ENCODE measurements at regions not wholly inside any gene's neighbourhood (a gene's known extent, or its start where the extent isn't known, plus 50 kb on each side); places are given as distances from the start of the nearest gene placed in this dataset.

GRCh38 chr12:39199351-39199750, 243.6 kb downstream of the KIF21A start:
- H2AFZ ChIP-seq (ENCODE audit: low read length) = no peak overlapping the region
- no peaks in the 10 kb centered on the region for H3K4me1 ChIP-seq (ENCODE audit: low read length)
- H3K4me3 ChIP-seq (ENCODE audit: low read length) = no peak overlapping the region
- no peaks in the 10 kb centered on the region for H3K36me3 ChIP-seq (ENCODE audit: insufficient read depth, low read length)
- no peaks in the 10 kb centered on the region for H3K27me3 ChIP-seq (ENCODE audit: low read length)
- H4K20me1 ChIP-seq (ENCODE audit: insufficient read depth, low read depth, low read length) = no peaks in the 10 kb centered on the region
- no peak overlapping the region for H3K4me2 ChIP-seq (ENCODE audit: low read depth, low read length, poor library complexity, severe bottlenecking)
- H3K9me2 ChIP-seq (replicated peaks; ENCODE audit: insufficient read depth, low read length) = no peaks in the 10 kb centered on the region
- H3K27ac ChIP-seq (ENCODE audit: low read length) = no peak overlapping the region
- H3K9ac ChIP-seq (ENCODE audit: low read length) = no peak overlapping the region
- DNase-seq = no peak
- no peaks in the 10 kb centered on the region for H3K79me2 ChIP-seq (ENCODE audit: low read length)
- H3K9me3 ChIP-seq (ENCODE audit: low read length) = no peaks in the 10 kb centered on the region; the same call in none of the 2 replicates

- Histone ChIP-seq H3K4me2 (ENCODE audit: low read depth, low read length, poor library complexity, severe bottlenecking) (no peak overlapping the region), H3K36me3 (ENCODE audit: insufficient read depth, low read length) (no peaks in the 10 kb centered on the region), H3K9me2 (replicated peaks; ENCODE audit: insufficient read depth, low read length) (no peaks in the 10 kb centered on the region)
Observed at GRCh38 chr12:39188689-39189088, 254.2 kb downstream of the KIF21A start.

GRCh38 chr12:39186744-39187143, 256.2 kb downstream of the KIF21A start:
- no peak overlapping the region for H3K27ac ChIP-seq (ENCODE audit: low read length)
- no peak overlapping the region for H3K4me2 ChIP-seq (ENCODE audit: low read depth, low read length, poor library complexity, severe bottlenecking)

More at GRCh38 chr12:39188689-39189088, 254.2 kb downstream of the KIF21A start:
- Histone ChIP-seq H2AFZ (ENCODE audit: low read length) (no peak overlapping the region), H3K79me2 (ENCODE audit: low read length) (no peaks in the 10 kb centered on the region), H3K27me3 (ENCODE audit: low read length) (no peaks in the 10 kb centered on the region), H3K9me3 (ENCODE audit: low read length) (peaks cover 2% of the 10 kb centered on the region; the same call in 1 of the 2 replicates), H4K20me1 (ENCODE audit: insufficient read depth, low read depth, low read length) (no peaks in the 10 kb centered on the region), H3K9ac (ENCODE audit: low read length) (no peak overlapping the region), H3K27ac (ENCODE audit: low read length) (no peak overlapping the region), H3K4me1 (ENCODE audit: low read length) (no peaks in the 10 kb centered on the region), H3K4me3 (ENCODE audit: low read length) (no peak overlapping the region)
- DNase-seq = no peak

GRCh38 chr12:39178837-39179236, 264.1 kb downstream of the KIF21A start:
- Histone ChIP-seq H3K9ac (ENCODE audit: low read length) (no peak overlapping the region), H3K36me3 (ENCODE audit: insufficient read depth, low read length) (no peaks in the 10 kb centered on the region), H3K27me3 (ENCODE audit: low read length) (no peaks in the 10 kb centered on the region), H3K4me2 (ENCODE audit: low read depth, low read length, poor library complexity, severe bottlenecking) (no peak overlapping the region), H3K79me2 (ENCODE audit: low read length) (no peaks in the 10 kb centered on the region), H3K27ac (ENCODE audit: low read length) (no peak overlapping the region), H3K9me3 (ENCODE audit: low read length) (peaks cover 19% of the 10 kb centered on the region), H3K9me2 (replicated peaks; ENCODE audit: insufficient read depth, low read length) (no peaks in the 10 kb centered on the region), H3K4me1 (ENCODE audit: low read length) (no peaks in the 10 kb centered on the region), H2AFZ (ENCODE audit: low read length) (no peak overlapping the region), H4K20me1 (ENCODE audit: insufficient read depth, low read depth, low read length) (no peaks in the 10 kb centered on the region), H3K4me3 (ENCODE audit: low read length) (no peak overlapping the region)
- no peak for DNase-seq

More at GRCh38 chr12:39186744-39187143, 256.2 kb downstream of the KIF21A start:
- DNase-seq = no peak
- Histone ChIP-seq H3K36me3 (ENCODE audit: insufficient read depth, low read length) (no peaks in the 10 kb centered on the region), H3K4me3 (ENCODE audit: low read length) (no peak overlapping the region), H3K27me3 (ENCODE audit: low read length) (no peaks in the 10 kb centered on the region), H4K20me1 (ENCODE audit: insufficient read depth, low read depth, low read length) (no peaks in the 10 kb centered on the region), H3K9me3 (ENCODE audit: low read length) (peaks cover 2% of the 10 kb centered on the region; the same call in 1 of the 2 replicates), H2AFZ (ENCODE audit: low read length) (no peak overlapping the region), H3K9me2 (replicated peaks; ENCODE audit: insufficient read depth, low read length) (no peaks in the 10 kb centered on the region), H3K9ac (ENCODE audit: low read length) (no peak overlapping the region), H3K4me1 (ENCODE audit: low read length) (no peaks in the 10 kb centered on the region), H3K79me2 (ENCODE audit: low read length) (no peaks in the 10 kb centered on the region)

GRCh38 chr12:39176356-39176755, 266.6 kb downstream of the KIF21A start:
- peaks cover 26% of the 10 kb centered on the region for H3K9me3 ChIP-seq (ENCODE audit: low read length)
- no peaks in the 10 kb centered on the region for H4K20me1 ChIP-seq (ENCODE audit: insufficient read depth, low read depth, low read length)
- H2AFZ ChIP-seq (ENCODE audit: low read length) = no peak overlapping the region
- H3K27ac ChIP-seq (ENCODE audit: low read length) = no peak overlapping the region
- no peaks in the 10 kb centered on the region for H3K9me2 ChIP-seq (replicated peaks; ENCODE audit: insufficient read depth, low read length)
- H3K79me2 ChIP-seq (ENCODE audit: low read length) = no peaks in the 10 kb centered on the region
- no peaks in the 10 kb centered on the region for H3K4me1 ChIP-seq (ENCODE audit: low read length)
- no peak for DNase-seq
- no peaks in the 10 kb centered on the region for H3K27me3 ChIP-seq (ENCODE audit: low read length)
- H3K9ac ChIP-seq (ENCODE audit: low read length) = no peak overlapping the region
- H3K4me3 ChIP-seq (ENCODE audit: low read length) = no peak overlapping the region
- H3K4me2 ChIP-seq (ENCODE audit: low read depth, low read length, poor library complexity, severe bottlenecking) = no peak overlapping the region
- H3K36me3 ChIP-seq (ENCODE audit: insufficient read depth, low read length) = no peaks in the 10 kb centered on the region

- Histone ChIP-seq H3K27me3 (ENCODE audit: low read length) (no peaks in the 10 kb centered on the region), H3K9ac (ENCODE audit: low read length) (no peak overlapping the region), H3K27ac (ENCODE audit: low read length) (no peak overlapping the region), H3K79me2 (ENCODE audit: low read length) (no peaks in the 10 kb centered on the region), H4K20me1 (ENCODE audit: insufficient read depth, low read depth, low read length) (no peaks in the 10 kb centered on the region), H3K4me1 (ENCODE audit: low read length) (no peaks in the 10 kb centered on the region), H3K36me3 (ENCODE audit: insufficient read depth, low read length) (no peaks in the 10 kb centered on the region), H2AFZ (ENCODE audit: low read length) (no peak overlapping the region), H3K4me2 (ENCODE audit: low read depth, low read length, poor library complexity, severe bottlenecking) (no peak overlapping the region), H3K9me3 (ENCODE audit: low read length) (peaks cover 26% of the 10 kb centered on the region), H3K9me2 (replicated peaks; ENCODE audit: insufficient read depth, low read length) (no peaks in the 10 kb centered on the region), H3K4me3 (ENCODE audit: low read length) (no peak overlapping the region)
- no peak for DNase-seq
Observed at GRCh38 chr12:39173726-39174125, 268.3 kb upstream of the CPNE8 start.

GRCh38 chr12:39165338-39165737, 259.9 kb upstream of the CPNE8 start:
- no peaks in the 10 kb centered on the region for H3K36me3 ChIP-seq (ENCODE audit: insufficient read depth, low read length)
- no peak for DNase-seq
- no peaks in the 10 kb centered on the region for H3K79me2 ChIP-seq (ENCODE audit: low read length)
- H3K4me3 ChIP-seq (ENCODE audit: low read length) = no peak overlapping the region
- no peaks in the 10 kb centered on the region for H3K4me1 ChIP-seq (ENCODE audit: low read length)
- H3K27me3 ChIP-seq (ENCODE audit: low read length) = no peaks in the 10 kb centered on the region
- no peak overlapping the region for H2AFZ ChIP-seq (ENCODE audit: low read length)
- no peak overlapping the region for H3K4me2 ChIP-seq (ENCODE audit: low read depth, low read length, poor library complexity, severe bottlenecking)
- no peaks in the 10 kb centered on the region for H4K20me1 ChIP-seq (ENCODE audit: insufficient read depth, low read depth, low read length)
- no peak overlapping the region for H3K9ac ChIP-seq (ENCODE audit: low read length)
- H3K27ac ChIP-seq (ENCODE audit: low read length) = no peak overlapping the region
- peaks cover 11% of the 10 kb centered on the region; the same call in 1 of the 2 replicates for H3K9me3 ChIP-seq (ENCODE audit: low read length)
- no peaks in the 10 kb centered on the region for H3K9me2 ChIP-seq (replicated peaks; ENCODE audit: insufficient read depth, low read length)

GRCh38 chr12:39161465-39162085, 256.2 kb upstream of the CPNE8 start:
- Histone ChIP-seq H2AFZ (ENCODE audit: low read length) (no peak overlapping the region), H3K9ac (ENCODE audit: low read length) (no peak overlapping the region), H3K27ac (ENCODE audit: low read length) (no peak overlapping the region), H4K20me1 (ENCODE audit: insufficient read depth, low read depth, low read length) (no peaks in the 10 kb centered on the region), H3K4me2 (ENCODE audit: low read depth, low read length, poor library complexity, severe bottlenecking) (no peak overlapping the region), H3K27me3 (ENCODE audit: low read length) (no peaks in the 10 kb centered on the region), H3K4me1 (ENCODE audit: low read length) (no peaks in the 10 kb centered on the region), H3K79me2 (ENCODE audit: low read length) (no peaks in the 10 kb centered on the region), H3K4me3 (ENCODE audit: low read length) (no peak overlapping the region), H3K9me3 (ENCODE audit: low read length) (peaks cover 27% of the 10 kb centered on the region), H3K9me2 (replicated peaks; ENCODE audit: insufficient read depth, low read length) (no peaks in the 10 kb centered on the region), H3K36me3 (ENCODE audit: insufficient read depth, low read length) (no peaks in the 10 kb centered on the region)
- no peak for DNase-seq
